NB4 (cell line): ENCODE measurements at regions not wholly inside any gene's neighbourhood (a gene's known extent, or its start where the extent isn't known, plus 50 kb on each side); places are given as distances from the start of the nearest gene placed in this dataset.

ENCODE experiments used
- DNase-seq: peaks from one replicate; pipeline ENCODE4 v3.0.0; 2010; ENCODE audit warnings: low read depth
- H3K4me3 ChIP-seq: one replicate; pipeline ENCODE4 v1.5.1; 2011; ENCODE audit warnings: mild to moderate bottlenecking, low read depth, low read length, moderate library complexity
- MAX ChIP-seq: IDR thresholded peaks from 2 replicates; pipeline ENCODE4 v1.6.1; 2011; ENCODE audit warnings: low read depth, low read length
- MYC ChIP-seq: IDR thresholded peaks from 2 replicates; pipeline ENCODE4 v1.6.1; 2011; ENCODE audit warnings: low read depth, low read length
- POLR2A ChIP-seq: IDR thresholded peaks from 2 replicates; pipeline ENCODE4 v1.6.1; 2011; ENCODE audit warnings: mild to moderate bottlenecking; ENCODE audit not compliant: insufficient read length; ENCODE audit errors: extremely low read depth
- TF ChIP-seq, protein P1 (sequence below): IDR thresholded peaks from one replicate; pipeline ENCODE4 v1.5.1; 2012; ENCODE audit warnings: low read depth, low read length

GRCh38 chr5:144088206-144089064, 82.0 kb downstream of the YIPF5 start:
- no peak for DNase-seq
- no peak for TF ChIP-seq POLR2A
- TF ChIP-seq, protein P1, sequence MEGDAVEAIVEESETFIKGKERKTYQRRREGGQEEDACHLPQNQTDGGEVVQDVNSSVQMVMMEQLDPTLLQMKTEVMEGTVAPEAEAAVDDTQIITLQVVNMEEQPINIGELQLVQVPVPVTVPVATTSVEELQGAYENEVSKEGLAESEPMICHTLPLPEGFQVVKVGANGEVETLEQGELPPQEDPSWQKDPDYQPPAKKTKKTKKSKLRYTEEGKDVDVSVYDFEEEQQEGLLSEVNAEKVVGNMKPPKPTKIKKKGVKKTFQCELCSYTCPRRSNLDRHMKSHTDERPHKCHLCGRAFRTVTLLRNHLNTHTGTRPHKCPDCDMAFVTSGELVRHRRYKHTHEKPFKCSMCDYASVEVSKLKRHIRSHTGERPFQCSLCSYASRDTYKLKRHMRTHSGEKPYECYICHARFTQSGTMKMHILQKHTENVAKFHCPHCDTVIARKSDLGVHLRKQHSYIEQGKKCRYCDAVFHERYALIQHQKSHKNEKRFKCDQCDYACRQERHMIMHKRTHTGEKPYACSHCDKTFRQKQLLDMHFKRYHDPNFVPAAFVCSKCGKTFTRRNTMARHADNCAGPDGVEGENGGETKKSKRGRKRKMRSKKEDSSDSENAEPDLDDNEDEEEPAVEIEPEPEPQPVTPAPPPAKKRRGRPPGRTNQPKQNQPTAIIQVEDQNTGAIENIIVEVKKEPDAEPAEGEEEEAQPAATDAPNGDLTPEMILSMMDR = no peak
- no peak for TF ChIP-seq MYC
- TF ChIP-seq MAX = no peak
- H3K4me3 ChIP-seq = no peak overlapping the region

DNA sequence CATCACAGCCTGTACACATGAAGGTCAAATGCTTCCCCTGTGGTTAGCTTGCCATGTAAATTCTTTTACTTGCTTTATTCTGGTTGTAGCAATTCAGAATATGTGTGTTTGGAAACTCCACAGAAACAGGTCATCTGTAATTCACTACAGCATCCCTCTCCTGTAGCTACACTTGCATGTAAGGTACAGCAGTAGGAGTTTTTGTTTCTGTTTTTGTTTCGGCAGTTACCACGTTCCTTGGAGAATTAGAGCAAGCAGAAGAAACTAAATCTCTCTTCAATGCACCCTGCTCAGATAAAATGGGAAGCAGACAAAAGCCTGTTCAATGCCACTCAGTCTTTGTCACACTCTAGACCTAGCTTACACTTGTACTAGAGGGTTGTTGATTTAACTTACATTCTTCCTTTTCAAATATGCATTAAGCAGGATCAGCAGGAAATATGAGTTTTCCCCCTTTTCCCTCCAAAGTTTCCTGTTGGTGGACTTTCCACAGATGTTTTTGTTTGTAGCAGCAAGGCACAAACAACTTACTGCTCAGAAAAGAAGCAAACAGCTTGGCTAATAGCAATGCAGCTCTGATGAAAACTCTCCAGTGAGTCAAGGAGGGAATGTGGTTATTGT, 80.9 kb downstream of the YIPF5 start:
- TF ChIP-seq, protein P1 = no peak
- no peak for TF ChIP-seq MAX
- H3K4me3 ChIP-seq = no peak overlapping the region
- DNase-seq = no peak

- H3K4me3 ChIP-seq = no peak overlapping the region
- no peak for DNase-seq
- TF ChIP-seq POLR2A = no peak
- TF ChIP-seq MAX = no peak
- TF ChIP-seq, protein P1 = no peak
- no peak for TF ChIP-seq MYC
Observed at GRCh38 chr5:144092508-144092907, 78.0 kb downstream of the YIPF5 start.

DNA sequence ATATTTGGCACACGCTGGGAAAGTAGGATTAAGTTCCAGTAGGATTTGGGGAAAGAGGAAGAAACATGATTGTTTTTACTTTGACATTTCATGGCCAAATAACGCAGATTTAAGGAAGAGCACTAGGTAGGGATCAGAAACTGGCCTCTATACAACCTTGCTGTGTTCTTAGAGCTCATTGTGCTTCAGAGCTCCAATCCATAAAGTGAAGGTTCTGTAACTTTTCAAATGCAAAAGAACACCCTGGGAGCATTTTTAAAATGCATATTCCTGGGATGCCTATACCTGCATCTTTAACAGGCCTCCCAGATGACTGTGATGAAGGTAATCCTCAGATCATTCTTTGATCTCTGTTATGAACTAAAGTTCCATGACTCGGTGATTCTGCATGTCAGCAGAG, 77.1 kb downstream of the YIPF5 start:
- no peak overlapping the region for H3K4me3 ChIP-seq
- DNase-seq = no peak
- no peak for TF ChIP-seq POLR2A
- TF ChIP-seq, protein P1 = no peak
- TF ChIP-seq MYC = no peak
- TF ChIP-seq MAX = no peak

- TF ChIP-seq POLR2A (no peak), MYC (no peak), MAX (no peak)
- TF ChIP-seq, protein P1 = no peak
- H3K4me3 ChIP-seq = no peak overlapping the region
- DNase-seq = no peak
Observed at GRCh38 chr5:144093868-144094267, 76.6 kb downstream of the YIPF5 start.
